SU-DHL-6 (cell line): ENCODE measurements at regions not wholly inside any gene's neighbourhood (a gene's known extent, or its start where the extent isn't known, plus 50 kb on each side); places are given as distances from the start of the nearest gene placed in this dataset.

ENCODE experiments used
- H2AFZ ChIP-seq: fragments of 200-600 bp; sonication (generic); 2 replicates; pipeline ENCODE4 v1.6.1; 2014; ENCODE audit warnings: low read depth, mild to moderate bottlenecking, moderate library complexity, mixed read lengths, antibody characterized with exemption, low read length; ENCODE audit not compliant: severe bottlenecking
- H3F3A ChIP-seq: fragments of 200-600 bp; shearing (Covaris generic); 2 replicates; pipeline ENCODE4 v1.6.0; 2016; ENCODE audit warnings: antibody characterized with exemption, mild to moderate bottlenecking; ENCODE audit not compliant: insufficient read depth
- H3K27ac ChIP-seq: fragments of 200-600 bp; sonication (generic); 2 replicates; pipeline ENCODE4 v1.5.1; 2016; ENCODE audit warnings: low read depth, mild to moderate bottlenecking, low read length, moderate library complexity, mixed read lengths
- H3K27me3 ChIP-seq: fragments of 200-600 bp; sonication (generic), shearing (Covaris generic); 2 replicates; pipeline ENCODE4 v1.6.0; 2014; ENCODE audit warnings: mild to moderate bottlenecking, low read length
- H3K36me3 ChIP-seq: fragments of 200-600 bp; sonication (generic); 2 replicates; pipeline ENCODE4 v1.6.1; 2014; ENCODE audit warnings: mild to moderate bottlenecking, low read length, mixed read lengths
- H3K4me2 ChIP-seq: fragments of 300-600, 200-600 bp; shearing (Covaris generic), sonication (generic); 2 replicates; pipeline ENCODE4 v1.6.0; 2014; ENCODE audit warnings: low read length, low read depth, mild to moderate bottlenecking; ENCODE audit not compliant: poor library complexity, severe bottlenecking
- H3K4me3 ChIP-seq: fragments of 200-600 bp; sonication (generic); 2 replicates; pipeline ENCODE4 v1.5.1; 2014; ENCODE audit warnings: antibody characterized with exemption, low read length, mild to moderate bottlenecking, mixed read lengths; ENCODE audit not compliant: insufficient read depth, poor library complexity, severe bottlenecking
- H3K79me2 ChIP-seq: fragments of 200-600 bp; sonication (generic); 2 replicates; pipeline ENCODE4 v1.6.1; 2014; ENCODE audit warnings: mild to moderate bottlenecking, low read length, moderate library complexity; ENCODE audit not compliant: insufficient read depth
- H3K9ac ChIP-seq: fragments of 200-600 bp; sonication (generic); 2 replicates; pipeline ENCODE4 v1.7.0; 2014; ENCODE audit warnings: mild to moderate bottlenecking, low read length
- H3K9me2 ChIP-seq: fragments of 200-600 bp; sonication (generic); replicated peaks from 2 replicates; pipeline ENCODE4 v1.6.1; 2014; ENCODE audit warnings: low read length; ENCODE audit not compliant: insufficient read depth
- H3K9me3 ChIP-seq: fragments of 200-600 bp; sonication (generic); 2 replicates; pipeline ENCODE4 v1.6.1; 2014; ENCODE audit warnings: low read length, mixed read lengths; ENCODE audit not compliant: insufficient read depth
- H4K20me1 ChIP-seq: fragments of 200-600 bp; sonication (generic); 2 replicates; pipeline ENCODE4 v1.6.1; 2014; ENCODE audit warnings: low read depth, mild to moderate bottlenecking, antibody characterized with exemption, low read length, moderate library complexity, mixed read lengths
- EZH2phosphoT487 ChIP-seq: fragments of 200-600 bp; sonication (generic), shearing (Covaris generic); conservative IDR thresholded peaks from 2 replicates; pipeline ENCODE4 v1.6.1; 2018; ENCODE audit warnings: mild to moderate bottlenecking, antibody characterized with exemption, low read length, moderate library complexity, mixed read lengths
- TF ChIP-seq, protein P1 (sequence below): fragments of 200-600 bp; sonication (generic); IDR thresholded peaks from one replicate; pipeline ENCODE4 v1.5.1; 2017; ENCODE audit warnings: antibody characterized with exemption, mild to moderate bottlenecking, low read length, moderate library complexity; ENCODE audit not compliant: insufficient read depth, poor library complexity, severe bottlenecking

DNA sequence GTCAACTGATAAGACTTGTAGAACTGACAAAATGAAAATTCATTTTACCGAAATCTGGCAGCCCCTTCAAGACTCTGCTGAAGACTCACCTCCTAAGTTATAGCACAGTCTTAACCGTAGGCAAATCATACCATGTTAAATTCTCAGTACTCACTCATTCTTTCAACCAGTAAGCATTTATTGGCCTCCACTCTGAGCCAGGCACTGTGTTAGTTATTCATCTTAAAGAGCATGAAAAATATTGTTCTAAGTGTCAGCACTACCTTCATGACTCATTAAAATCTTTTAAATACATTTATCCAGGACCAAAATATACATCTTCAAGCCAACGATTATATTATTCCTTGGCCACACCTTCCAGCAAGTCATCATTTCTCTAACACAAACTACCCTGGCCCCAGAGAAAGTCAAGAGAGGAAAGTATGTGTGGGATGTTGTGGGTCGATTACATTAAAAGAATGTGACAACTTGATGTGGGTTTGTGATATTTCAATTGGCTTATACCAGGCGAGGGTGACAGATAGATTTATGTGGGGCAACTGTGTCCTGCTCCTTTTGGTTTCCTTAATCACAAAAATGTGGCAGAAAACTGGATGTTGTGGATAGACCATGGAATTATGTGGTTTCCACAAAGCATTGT, 55.0 kb downstream of the TMEM30B start:
- no peak overlapping the region for H3K4me3 ChIP-seq
- no peaks in the 10 kb centered on the region for H3K36me3 ChIP-seq
- no peak overlapping the region for H3K4me2 ChIP-seq
- no peak overlapping the region for H3K27ac ChIP-seq
- no peaks in the 10 kb centered on the region for H4K20me1 ChIP-seq
- no peak overlapping the region for H2AFZ ChIP-seq
- no peaks in the 10 kb centered on the region for H3F3A ChIP-seq
- H3K79me2 ChIP-seq = no peaks in the 10 kb centered on the region
- no peaks in the 10 kb centered on the region for H3K9me3 ChIP-seq
- no peak for TF ChIP-seq EZH2phosphoT487
- TF ChIP-seq, protein P1, sequence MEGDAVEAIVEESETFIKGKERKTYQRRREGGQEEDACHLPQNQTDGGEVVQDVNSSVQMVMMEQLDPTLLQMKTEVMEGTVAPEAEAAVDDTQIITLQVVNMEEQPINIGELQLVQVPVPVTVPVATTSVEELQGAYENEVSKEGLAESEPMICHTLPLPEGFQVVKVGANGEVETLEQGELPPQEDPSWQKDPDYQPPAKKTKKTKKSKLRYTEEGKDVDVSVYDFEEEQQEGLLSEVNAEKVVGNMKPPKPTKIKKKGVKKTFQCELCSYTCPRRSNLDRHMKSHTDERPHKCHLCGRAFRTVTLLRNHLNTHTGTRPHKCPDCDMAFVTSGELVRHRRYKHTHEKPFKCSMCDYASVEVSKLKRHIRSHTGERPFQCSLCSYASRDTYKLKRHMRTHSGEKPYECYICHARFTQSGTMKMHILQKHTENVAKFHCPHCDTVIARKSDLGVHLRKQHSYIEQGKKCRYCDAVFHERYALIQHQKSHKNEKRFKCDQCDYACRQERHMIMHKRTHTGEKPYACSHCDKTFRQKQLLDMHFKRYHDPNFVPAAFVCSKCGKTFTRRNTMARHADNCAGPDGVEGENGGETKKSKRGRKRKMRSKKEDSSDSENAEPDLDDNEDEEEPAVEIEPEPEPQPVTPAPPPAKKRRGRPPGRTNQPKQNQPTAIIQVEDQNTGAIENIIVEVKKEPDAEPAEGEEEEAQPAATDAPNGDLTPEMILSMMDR = no peak
- no peaks in the 10 kb centered on the region for H3K9me2 ChIP-seq
- no peak overlapping the region for H3K9ac ChIP-seq
- 0 out of 2 replicates have a peak, but pooled peaks cover 2% of the 10 kb centered on the region for H3K27me3 ChIP-seq

DNA sequence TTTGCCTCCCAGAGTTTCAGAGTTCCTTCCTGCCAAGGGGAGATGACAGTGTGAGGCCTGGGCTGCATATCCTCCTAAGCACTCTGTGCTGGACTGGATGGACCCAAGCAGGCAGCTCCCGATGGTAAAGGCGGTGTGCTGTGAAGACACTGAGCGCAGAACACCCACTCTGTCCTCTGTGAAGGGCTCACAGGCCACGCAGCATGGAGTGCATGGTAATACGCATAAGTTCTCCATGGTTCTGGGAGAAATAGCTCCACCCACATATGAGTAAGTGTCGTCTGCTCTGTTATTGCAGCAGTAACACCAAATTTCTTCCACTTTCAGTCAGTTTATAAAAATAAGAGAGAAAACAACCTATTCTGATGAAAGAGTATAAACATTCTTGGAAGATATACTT, 55.8 kb downstream of the TMEM30B start:
- no peaks in the 10 kb centered on the region for H3K36me3 ChIP-seq
- H3K27ac ChIP-seq = no peak overlapping the region
- no peaks in the 10 kb centered on the region for H4K20me1 ChIP-seq
- H3K4me3 ChIP-seq = no peak overlapping the region
- TF ChIP-seq EZH2phosphoT487 = no peak
- TF ChIP-seq, protein P1 = no peak
- H3F3A ChIP-seq = no peaks in the 10 kb centered on the region
- H2AFZ ChIP-seq = no peak overlapping the region
- no peaks in the 10 kb centered on the region for H3K9me2 ChIP-seq
- H3K4me2 ChIP-seq = no peak overlapping the region
- no peaks in the 10 kb centered on the region for H3K79me2 ChIP-seq
- no peak overlapping the region for H3K9ac ChIP-seq
- H3K27me3 ChIP-seq = no peaks in the 10 kb centered on the region
- H3K9me3 ChIP-seq = no peaks in the 10 kb centered on the region

DNA sequence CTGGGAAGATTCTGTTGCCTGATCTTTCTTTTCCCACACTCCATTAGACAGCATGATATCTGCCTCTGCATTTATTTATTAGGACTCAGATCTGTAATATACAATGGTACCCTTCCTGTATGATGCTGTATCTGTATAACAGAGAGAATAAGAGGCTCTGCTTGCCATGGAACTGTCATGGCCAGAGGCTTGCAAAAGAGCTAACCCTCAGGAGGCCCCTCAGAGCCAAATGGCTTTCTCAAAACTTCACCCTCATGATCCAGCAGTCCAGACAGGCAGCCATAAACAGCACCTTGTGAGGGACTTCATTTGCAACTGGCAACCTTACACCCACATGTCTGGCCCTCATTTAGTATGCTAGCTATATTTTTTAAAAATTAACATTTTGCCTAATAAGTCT, 57.6 kb downstream of the TMEM30B start:
- no peaks in the 10 kb centered on the region for H3K36me3 ChIP-seq
- H3K27me3 ChIP-seq = no peaks in the 10 kb centered on the region
- no peak overlapping the region for H3K9ac ChIP-seq
- no peaks in the 10 kb centered on the region for H3K9me3 ChIP-seq
- H4K20me1 ChIP-seq = no peaks in the 10 kb centered on the region
- no peaks in the 10 kb centered on the region for H3F3A ChIP-seq
- no peak overlapping the region for H3K4me2 ChIP-seq
- H2AFZ ChIP-seq = no peak overlapping the region
- no peak overlapping the region for H3K27ac ChIP-seq
- H3K79me2 ChIP-seq = no peaks in the 10 kb centered on the region
- TF ChIP-seq, protein P1 = no peak
- no peak for TF ChIP-seq EZH2phosphoT487
- no peak overlapping the region for H3K4me3 ChIP-seq
- H3K9me2 ChIP-seq = no peaks in the 10 kb centered on the region
